HepG2 (cell line): ENCODE measurements at regions not wholly inside any gene's neighbourhood (a gene's known extent, or its start where the extent isn't known, plus 50 kb on each side); places are given as distances from the start of the nearest gene placed in this dataset.

Source experiments
- BRD4 ChIP-seq: sonication (generic); formaldehyde crosslinking; IDR thresholded peaks from 2 replicates; pipeline ENCODE4 v1.4.0; 2020; ENCODE audit warnings: missing genetic modification reagents
- RORA ChIP-seq: sonication (generic); formaldehyde crosslinking; IDR thresholded peaks from 2 replicates; pipeline ENCODE4 v1.5.0; 2020; ENCODE audit warnings: mild to moderate bottlenecking, missing genetic modification reagents, moderate library complexity
- SRF ChIP-seq: IDR thresholded peaks from 2 replicates; pipeline ENCODE4 v1.6.1; 2011; ENCODE audit warnings: mild to moderate bottlenecking, low read depth, low read length, moderate library complexity
- TAF1 ChIP-seq: sonication (generic); formaldehyde crosslinking; IDR thresholded peaks from 2 replicates; pipeline ENCODE4 v1.4.0; 2020; ENCODE audit warnings: missing genetic modification reagents
- THAP11 ChIP-seq: IDR thresholded peaks from 2 replicates; pipeline ENCODE4 v1.6.1; 2016; ENCODE audit warnings: missing biosample characterization, missing genetic modification reagents
- ZBTB8A ChIP-seq: sonication (generic); formaldehyde crosslinking; IDR thresholded peaks from 2 replicates; pipeline ENCODE4 v1.4.0; 2020; ENCODE audit warnings: mild to moderate bottlenecking, low read depth, missing genetic modification reagents, borderline replicate concordance
- ZNF12 ChIP-seq: sonication (generic); formaldehyde crosslinking; IDR thresholded peaks from 2 replicates; pipeline ENCODE4 v1.5.0; 2020; ENCODE audit warnings: missing genetic modification reagents
- ZNF138 ChIP-seq: sonication (generic); formaldehyde crosslinking; IDR thresholded peaks from 2 replicates; pipeline ENCODE4 v1.5.0; 2020; ENCODE audit warnings: mild to moderate bottlenecking, low read depth, missing genetic modification reagents
- ZNF614 ChIP-seq: IDR thresholded peaks from 2 replicates; pipeline ENCODE4 v1.6.1; 2018; ENCODE audit warnings: missing biosample characterization, missing genetic modification reagents, inconsistent platforms, borderline replicate concordance
- ZNF660 ChIP-seq: sonication (generic); formaldehyde crosslinking; IDR thresholded peaks from 2 replicates; pipeline ENCODE4 v1.5.1; 2020; ENCODE audit warnings: mild to moderate bottlenecking, low read depth, missing genetic modification reagents, borderline replicate concordance
- ZNF670 ChIP-seq: sonication (generic); formaldehyde crosslinking; IDR thresholded peaks from 2 replicates; pipeline ENCODE4 v1.8.0; 2022; ENCODE audit warnings: mild to moderate bottlenecking, missing genetic modification reagents, borderline replicate concordance
- ZNF790 ChIP-seq: sonication (generic); formaldehyde crosslinking; IDR thresholded peaks from 2 replicates; pipeline ENCODE4 v1.8.0; 2022; ENCODE audit warnings: missing genetic modification reagents, mild to moderate bottlenecking, borderline replicate concordance
- ZNF83 ChIP-seq: sonication (generic); formaldehyde crosslinking; IDR thresholded peaks from 2 replicates; pipeline ENCODE4 v1.4.0; 2020; ENCODE audit warnings: missing genetic modification reagents, mild to moderate bottlenecking, borderline replicate concordance
- ZSCAN21 ChIP-seq: sonication (generic); formaldehyde crosslinking; IDR thresholded peaks from 2 replicates; pipeline ENCODE4 v1.8.0; 2022; ENCODE audit warnings: mild to moderate bottlenecking, missing genetic modification reagents, moderate library complexity, borderline replicate concordance
- TF ChIP-seq, protein P1 (sequence below): sonication (generic); formaldehyde crosslinking; IDR thresholded peaks from 2 replicates; pipeline ENCODE4 v1.4.0; 2020; ENCODE audit warnings: missing genetic modification reagents
- TF ChIP-seq, protein P2 (sequence below): IDR thresholded peaks from 2 replicates; pipeline ENCODE4 v1.6.1; 2018; ENCODE audit warnings: missing genetic modification reagents
- TF ChIP-seq, protein P3 (sequence below): sonication (generic); formaldehyde crosslinking; IDR thresholded peaks from 2 replicates; pipeline ENCODE4 v1.4.0; 2020; ENCODE audit warnings: mild to moderate bottlenecking, low read depth, missing genetic modification reagents
- TF ChIP-seq, protein P4 (sequence below): sonication (generic); formaldehyde crosslinking; IDR thresholded peaks from 2 replicates; pipeline ENCODE4 v1.4.0; 2020; ENCODE audit warnings: low read depth, missing genetic modification reagents
- TF ChIP-seq, protein P5 (sequence below): sonication (generic); formaldehyde crosslinking; IDR thresholded peaks from 2 replicates; pipeline ENCODE4 v1.4.0; 2020; ENCODE audit warnings: missing genetic modification reagents

DNA sequence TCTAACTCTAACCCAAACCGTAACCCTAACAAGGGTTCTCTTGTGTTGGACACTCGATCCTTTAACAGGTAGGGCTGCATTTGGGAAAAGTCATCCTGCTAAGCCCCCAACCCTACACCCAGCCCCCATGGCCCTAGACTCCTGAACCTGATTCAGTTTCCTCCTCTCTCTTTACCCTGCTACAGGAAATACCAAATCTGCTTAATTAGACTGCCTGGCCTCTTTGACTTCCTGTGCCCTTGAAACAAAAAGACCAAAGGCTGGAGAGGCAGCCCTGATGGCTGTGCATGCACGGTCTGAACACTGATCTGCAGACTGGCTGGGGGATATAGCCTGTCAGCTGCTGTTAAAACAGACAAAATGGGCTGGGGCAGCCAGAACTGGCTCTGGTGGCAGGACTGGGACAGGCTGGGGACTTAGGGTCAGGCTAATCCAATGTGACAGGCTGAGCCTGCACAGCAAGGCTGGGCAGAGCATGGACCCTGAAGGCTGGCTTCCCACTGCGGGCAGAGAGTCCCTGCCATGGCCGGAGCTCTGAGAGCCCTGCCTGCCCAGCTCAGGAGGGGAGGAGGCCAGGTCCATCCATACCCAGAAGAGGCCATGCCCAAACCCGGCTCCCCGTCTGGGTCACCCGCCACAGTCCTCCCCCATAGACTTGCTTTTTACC is 51.0 kb upstream of the MSMB start (continued):
- TF ChIP-seq, protein P1, sequence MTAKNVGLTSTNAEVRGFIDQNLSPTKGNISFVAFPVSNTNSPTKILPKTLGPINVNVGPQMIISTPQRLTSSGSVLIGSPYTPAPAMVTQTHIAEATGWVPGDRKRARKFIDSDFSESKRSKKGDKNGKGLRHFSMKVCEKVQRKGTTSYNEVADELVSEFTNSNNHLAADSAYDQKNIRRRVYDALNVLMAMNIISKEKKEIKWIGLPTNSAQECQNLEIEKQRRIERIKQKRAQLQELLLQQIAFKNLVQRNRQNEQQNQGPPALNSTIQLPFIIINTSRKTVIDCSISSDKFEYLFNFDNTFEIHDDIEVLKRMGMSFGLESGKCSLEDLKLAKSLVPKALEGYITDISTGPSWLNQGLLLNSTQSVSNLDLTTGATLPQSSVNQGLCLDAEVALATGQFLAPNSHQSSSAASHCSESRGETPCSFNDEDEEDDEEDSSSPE (CRISPR knock-in tag) = 0 out of 2 replicates have a peak, but pooled peaks have one; percentile 11
- TF ChIP-seq THAP11 (CRISPR knock-in tag) = no peak
- TF ChIP-seq ZNF138 = no peak
- TF ChIP-seq, protein P2, sequence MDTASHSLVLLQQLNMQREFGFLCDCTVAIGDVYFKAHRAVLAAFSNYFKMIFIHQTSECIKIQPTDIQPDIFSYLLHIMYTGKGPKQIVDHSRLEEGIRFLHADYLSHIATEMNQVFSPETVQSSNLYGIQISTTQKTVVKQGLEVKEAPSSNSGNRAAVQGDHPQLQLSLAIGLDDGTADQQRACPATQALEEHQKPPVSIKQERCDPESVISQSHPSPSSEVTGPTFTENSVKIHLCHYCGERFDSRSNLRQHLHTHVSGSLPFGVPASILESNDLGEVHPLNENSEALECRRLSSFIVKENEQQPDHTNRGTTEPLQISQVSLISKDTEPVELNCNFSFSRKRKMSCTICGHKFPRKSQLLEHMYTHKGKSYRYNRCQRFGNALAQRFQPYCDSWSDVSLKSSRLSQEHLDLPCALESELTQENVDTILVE (CRISPR knock-in tag) = no peak
- TF ChIP-seq ZBTB8A (CRISPR knock-in tag) = no peak
- no peak for TF ChIP-seq ZSCAN21 (CRISPR knock-in tag)
- TF ChIP-seq TAF1 (CRISPR knock-in tag) = no peak; the same call in 1 of the 2 replicates
- TF ChIP-seq ZNF670 = no peak
- no peak for TF ChIP-seq ZNF83
- no peak for TF ChIP-seq ZNF790
- TF ChIP-seq, protein P3, sequence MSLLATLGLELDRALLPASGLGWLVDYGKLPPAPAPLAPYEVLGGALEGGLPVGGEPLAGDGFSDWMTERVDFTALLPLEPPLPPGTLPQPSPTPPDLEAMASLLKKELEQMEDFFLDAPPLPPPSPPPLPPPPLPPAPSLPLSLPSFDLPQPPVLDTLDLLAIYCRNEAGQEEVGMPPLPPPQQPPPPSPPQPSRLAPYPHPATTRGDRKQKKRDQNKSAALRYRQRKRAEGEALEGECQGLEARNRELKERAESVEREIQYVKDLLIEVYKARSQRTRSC (CRISPR knock-in tag) = no peak
- no peak for TF ChIP-seq ZNF12 (CRISPR knock-in tag)
- TF ChIP-seq SRF = peak; percentile 13; the same call in 1 of the 2 replicates
- peak; percentile 63; the same call in 1 of the 2 replicates for TF ChIP-seq ZNF614 (CRISPR knock-in tag)
- TF ChIP-seq, protein P4, sequence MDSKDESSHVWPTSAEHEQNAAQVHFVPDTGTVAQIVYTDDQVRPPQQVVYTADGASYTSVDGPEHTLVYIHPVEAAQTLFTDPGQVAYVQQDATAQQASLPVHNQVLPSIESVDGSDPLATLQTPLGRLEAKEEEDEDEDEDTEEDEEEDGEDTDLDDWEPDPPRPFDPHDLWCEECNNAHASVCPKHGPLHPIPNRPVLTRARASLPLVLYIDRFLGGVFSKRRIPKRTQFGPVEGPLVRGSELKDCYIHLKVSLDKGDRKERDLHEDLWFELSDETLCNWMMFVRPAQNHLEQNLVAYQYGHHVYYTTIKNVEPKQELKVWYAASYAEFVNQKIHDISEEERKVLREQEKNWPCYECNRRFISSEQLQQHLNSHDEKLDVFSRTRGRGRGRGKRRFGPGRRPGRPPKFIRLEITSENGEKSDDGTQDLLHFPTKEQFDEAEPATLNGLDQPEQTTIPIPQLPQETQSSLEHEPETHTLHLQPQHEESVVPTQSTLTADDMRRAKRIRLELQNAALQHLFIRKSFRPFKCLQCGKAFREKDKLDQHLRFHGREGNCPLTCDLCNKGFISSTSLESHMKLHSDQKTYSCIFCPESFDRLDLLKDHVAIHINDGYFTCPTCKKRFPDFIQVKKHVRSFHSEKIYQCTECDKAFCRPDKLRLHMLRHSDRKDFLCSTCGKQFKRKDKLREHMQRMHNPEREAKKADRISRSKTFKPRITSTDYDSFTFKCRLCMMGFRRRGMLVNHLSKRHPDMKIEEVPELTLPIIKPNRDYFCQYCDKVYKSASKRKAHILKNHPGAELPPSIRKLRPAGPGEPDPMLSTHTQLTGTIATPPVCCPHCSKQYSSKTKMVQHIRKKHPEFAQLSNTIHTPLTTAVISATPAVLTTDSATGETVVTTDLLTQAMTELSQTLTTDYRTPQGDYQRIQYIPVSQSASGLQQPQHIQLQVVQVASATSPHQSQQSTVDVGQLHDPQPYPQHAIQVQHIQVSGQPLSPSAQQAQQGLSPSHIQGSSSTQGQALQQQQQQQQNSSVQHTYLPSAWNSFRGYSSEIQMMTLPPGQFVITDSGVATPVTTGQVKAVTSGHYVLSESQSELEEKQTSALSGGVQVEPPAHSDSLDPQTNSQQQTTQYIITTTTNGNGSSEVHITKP (CRISPR knock-in tag) = 0 out of 2 replicates have a peak, but pooled peaks have one; percentile 0
- no peak for TF ChIP-seq ZNF660 (CRISPR knock-in tag)
- TF ChIP-seq, protein P5, sequence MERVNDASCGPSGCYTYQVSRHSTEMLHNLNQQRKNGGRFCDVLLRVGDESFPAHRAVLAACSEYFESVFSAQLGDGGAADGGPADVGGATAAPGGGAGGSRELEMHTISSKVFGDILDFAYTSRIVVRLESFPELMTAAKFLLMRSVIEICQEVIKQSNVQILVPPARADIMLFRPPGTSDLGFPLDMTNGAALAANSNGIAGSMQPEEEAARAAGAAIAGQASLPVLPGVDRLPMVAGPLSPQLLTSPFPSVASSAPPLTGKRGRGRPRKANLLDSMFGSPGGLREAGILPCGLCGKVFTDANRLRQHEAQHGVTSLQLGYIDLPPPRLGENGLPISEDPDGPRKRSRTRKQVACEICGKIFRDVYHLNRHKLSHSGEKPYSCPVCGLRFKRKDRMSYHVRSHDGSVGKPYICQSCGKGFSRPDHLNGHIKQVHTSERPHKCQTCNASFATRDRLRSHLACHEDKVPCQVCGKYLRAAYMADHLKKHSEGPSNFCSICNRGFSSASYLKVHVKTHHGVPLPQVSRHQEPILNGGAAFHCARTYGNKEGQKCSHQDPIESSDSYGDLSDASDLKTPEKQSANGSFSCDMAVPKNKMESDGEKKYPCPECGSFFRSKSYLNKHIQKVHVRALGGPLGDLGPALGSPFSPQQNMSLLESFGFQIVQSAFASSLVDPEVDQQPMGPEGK (CRISPR knock-in tag) = no peak
- peak; percentile 34 for TF ChIP-seq BRD4 (CRISPR knock-in tag)
- no peak for TF ChIP-seq RORA (CRISPR knock-in tag)
